ENCODE measurements at regions not wholly inside any gene's neighbourhood (a gene's known extent, or its start where the extent isn't known, plus 50 kb on each side); places are given as distances from the start of the nearest gene placed in this dataset.

DNA sequence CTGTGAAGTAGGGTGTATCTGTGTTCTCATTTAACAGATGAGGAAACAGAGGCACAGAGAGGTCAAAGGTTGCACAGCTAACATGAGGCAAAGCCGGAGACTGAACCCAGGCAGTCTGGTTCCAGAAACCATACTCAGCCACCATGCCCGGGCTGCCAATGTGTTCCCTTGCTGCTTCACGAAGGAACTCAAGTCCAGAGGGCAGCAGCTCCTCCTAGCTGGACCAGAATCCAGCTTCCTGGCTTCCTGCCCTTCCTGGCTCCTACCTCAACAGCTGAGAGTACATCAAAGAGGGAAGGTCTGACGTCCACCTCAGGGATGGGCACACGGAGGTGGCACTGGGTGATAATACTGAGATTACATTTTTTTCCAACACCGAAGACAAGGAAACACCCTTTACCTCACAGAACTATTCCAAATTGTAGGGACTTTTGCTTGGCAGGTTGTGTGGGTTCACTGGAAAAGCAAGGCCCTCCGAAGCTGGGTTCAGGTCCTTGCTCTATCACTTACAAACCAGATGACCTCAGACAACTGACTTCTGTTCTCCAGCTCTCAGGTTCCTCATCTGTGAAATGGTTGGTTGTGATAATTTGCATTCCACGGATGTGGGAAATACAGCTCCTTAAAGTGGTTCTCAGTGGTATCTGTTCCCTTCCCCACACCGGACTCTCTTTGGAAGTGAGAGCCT lies 154.1 kb upstream of the ZMIZ1 start:
- TF ChIP-seq, protein P1, sequence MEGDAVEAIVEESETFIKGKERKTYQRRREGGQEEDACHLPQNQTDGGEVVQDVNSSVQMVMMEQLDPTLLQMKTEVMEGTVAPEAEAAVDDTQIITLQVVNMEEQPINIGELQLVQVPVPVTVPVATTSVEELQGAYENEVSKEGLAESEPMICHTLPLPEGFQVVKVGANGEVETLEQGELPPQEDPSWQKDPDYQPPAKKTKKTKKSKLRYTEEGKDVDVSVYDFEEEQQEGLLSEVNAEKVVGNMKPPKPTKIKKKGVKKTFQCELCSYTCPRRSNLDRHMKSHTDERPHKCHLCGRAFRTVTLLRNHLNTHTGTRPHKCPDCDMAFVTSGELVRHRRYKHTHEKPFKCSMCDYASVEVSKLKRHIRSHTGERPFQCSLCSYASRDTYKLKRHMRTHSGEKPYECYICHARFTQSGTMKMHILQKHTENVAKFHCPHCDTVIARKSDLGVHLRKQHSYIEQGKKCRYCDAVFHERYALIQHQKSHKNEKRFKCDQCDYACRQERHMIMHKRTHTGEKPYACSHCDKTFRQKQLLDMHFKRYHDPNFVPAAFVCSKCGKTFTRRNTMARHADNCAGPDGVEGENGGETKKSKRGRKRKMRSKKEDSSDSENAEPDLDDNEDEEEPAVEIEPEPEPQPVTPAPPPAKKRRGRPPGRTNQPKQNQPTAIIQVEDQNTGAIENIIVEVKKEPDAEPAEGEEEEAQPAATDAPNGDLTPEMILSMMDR (IDR thresholded peaks at IDR 0.05; ENCODE audit: low read depth, low read length): no peak
- no peak overlapping the region for H3K4me3 ChIP-seq (ENCODE audit: low read depth, low read length)

DNA sequence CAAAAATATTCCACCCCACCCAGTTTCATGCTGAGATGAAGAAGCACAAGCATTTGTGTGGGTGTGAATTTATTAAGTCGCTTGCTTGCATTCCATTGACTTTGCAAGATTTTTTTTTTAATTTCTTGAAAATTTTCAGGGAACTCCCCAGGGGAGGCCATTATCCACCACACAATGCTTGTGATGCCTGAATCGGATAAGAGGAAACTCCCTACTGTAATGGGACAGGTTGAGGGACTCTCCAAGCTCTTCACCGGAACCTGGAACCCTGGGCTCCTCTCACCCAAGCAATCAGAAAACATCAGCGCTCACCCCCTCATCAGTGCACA lies 153.6 kb upstream of the ZMIZ1 start:
- no peak overlapping the region for H3K4me3 ChIP-seq (ENCODE audit: low read depth, low read length)
- TF ChIP-seq, protein P1 (IDR thresholded peaks at IDR 0.05; ENCODE audit: low read depth, low read length): no peak

DNA sequence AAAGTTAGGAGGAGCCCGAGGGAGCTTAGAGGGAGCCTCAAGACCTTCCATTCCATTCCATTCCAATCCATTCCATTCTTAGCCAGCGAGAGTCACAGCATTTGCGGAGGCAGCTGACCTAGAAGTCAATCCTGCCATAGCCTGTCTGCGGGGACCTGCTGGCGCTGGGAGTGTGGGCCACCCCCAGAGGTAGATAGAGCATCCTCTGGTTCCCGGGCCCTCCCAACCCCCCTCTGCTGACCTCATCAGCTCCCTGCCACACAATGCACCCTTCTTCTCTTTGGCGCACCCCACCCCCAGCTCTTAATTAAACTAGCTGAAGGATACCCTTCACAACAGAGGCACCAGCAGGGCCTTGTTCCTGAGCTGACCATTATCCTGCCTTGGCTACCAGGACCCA lies 152.5 kb upstream of the ZMIZ1 start:
- no peak overlapping the region for H3K4me3 ChIP-seq (ENCODE audit: low read depth, low read length)
- TF ChIP-seq, protein P1 (IDR thresholded peaks at IDR 0.05; ENCODE audit: low read depth, low read length): no peak

DNA sequence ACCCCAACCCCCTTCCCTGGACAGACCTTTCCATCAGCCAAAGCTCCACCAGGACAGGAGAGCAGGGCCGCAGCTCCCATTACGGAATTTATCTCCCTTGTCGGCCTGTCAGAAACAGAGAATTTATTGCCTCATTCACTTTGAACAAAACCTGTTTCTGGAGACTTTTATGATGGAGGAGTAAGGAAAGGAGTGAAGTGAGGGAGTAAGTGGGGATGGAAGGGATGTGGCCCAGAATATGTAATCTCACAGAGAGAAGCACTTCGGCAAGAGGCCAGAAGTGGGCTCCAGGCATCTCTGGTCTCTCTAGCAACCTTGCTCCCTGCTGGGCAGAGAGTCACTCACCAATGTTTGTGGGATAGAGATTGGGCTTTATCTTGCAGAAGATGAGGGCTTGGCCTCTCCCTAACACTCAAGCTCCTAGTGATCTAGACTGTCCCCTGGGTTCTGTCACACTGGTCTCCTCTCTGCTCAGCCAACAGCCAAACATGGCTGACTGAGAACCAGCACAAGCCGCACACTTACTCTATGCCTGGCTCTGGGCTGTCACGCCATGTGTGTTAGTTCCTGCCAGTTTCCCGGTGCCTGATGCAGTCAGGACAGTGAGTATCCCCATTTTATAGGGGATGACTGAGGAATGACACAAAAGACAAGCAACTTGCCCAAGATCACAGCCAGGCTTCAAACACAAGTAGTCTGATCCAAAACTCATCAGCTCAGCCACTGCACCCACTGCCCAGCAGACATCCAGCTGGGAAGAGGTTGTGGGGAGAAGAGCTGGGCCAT lies 149.4 kb upstream of the ZMIZ1 start:
- H3K4me3 ChIP-seq (ENCODE audit: low read depth, low read length): no peak overlapping the region
- TF ChIP-seq, protein P1 (IDR thresholded peaks at IDR 0.05; ENCODE audit: low read depth, low read length): no peak

DNA sequence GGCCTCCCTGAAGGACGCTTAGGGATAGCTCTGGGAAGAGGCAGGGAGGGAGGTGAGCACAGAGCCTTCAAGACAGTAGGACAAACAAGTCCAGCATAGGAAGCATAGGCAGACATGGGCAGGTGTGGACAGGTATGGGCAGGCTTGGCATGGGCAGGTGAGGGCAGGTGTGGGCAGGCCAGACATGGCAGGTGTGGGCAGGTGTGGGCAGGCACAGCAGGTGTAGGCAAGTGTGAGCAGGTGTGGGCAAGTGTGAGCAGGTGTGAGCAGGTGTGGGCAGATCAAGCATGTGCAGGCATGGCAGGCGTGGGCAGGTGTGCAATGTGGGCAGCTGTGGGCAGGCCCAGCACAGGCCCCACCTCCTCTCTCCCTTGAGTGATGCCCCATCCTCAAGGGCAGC lies 148.8 kb upstream of the ZMIZ1 start:
- no peak overlapping the region for H3K4me3 ChIP-seq (ENCODE audit: low read depth, low read length)
- TF ChIP-seq, protein P1 (IDR thresholded peaks at IDR 0.05; ENCODE audit: low read depth, low read length): no peak

DNA sequence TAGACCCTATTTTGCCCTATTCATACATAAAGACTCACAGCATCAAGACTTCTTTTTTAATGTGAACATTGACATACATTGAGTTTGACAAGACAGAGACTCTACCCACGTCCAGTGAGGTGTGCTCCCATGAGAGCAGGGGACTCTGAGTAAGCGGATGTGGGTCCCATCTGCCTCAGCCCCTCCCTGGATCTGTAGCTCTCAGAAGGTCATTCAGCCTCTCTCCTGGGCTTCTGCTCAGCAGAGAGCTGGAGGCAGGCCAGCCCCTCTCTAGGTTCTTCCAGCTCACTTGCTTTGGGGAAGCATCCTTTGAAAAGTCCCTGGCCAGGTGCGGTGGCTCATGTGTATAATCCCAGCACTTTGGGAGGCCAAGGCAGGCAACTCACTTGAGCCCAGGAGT lies 146.9 kb upstream of the ZMIZ1 start:
- TF ChIP-seq, protein P1 (IDR thresholded peaks at IDR 0.05; ENCODE audit: low read depth, low read length): no peak
- no peak overlapping the region for H3K4me3 ChIP-seq (ENCODE audit: low read depth, low read length)

DNA sequence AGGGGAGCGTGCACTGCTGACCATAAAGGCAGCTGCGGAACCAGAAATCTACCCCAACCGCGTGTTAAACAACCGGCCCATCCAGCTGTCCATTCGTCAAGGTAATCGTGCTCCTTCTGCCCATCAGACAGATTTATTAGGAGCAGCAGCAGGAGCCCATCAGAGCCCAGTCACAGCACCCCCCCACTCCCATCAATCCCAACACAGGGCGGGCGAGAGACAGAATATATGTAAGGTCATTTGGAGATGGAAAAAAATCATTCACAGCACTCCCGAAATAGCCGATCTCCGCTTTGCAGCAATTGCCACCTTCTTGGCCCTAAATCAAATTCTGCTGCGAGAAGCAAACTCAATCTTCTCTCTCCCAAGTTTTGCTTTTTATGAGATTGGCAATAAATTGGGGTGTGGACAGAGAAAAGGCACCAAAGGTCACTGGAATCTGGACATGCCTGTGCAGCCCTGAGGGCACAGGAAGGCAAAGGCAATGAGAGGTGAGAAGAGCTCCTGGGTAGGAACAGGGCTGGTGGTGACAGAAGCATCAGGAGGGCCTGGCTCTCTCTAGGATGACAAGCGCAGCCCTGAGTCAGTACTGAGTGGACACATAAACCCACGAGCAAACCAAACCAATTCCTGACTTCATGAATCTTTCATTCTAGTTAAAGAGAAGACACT lies 145.0 kb upstream of the ZMIZ1 start:
- H3K4me3 ChIP-seq (ENCODE audit: low read depth, low read length): no peak overlapping the region
- TF ChIP-seq, protein P1 (IDR thresholded peaks at IDR 0.05; ENCODE audit: low read depth, low read length): no peak
